ENCODE measurements at regions not wholly inside any gene's neighbourhood (a gene's known extent, or its start where the extent isn't known, plus 50 kb on each side); places are given as distances from the start of the nearest gene placed in this dataset.
A peak's percentile ranks its signal among the peaks of the same experiment; 100 is the strongest.

DNA sequence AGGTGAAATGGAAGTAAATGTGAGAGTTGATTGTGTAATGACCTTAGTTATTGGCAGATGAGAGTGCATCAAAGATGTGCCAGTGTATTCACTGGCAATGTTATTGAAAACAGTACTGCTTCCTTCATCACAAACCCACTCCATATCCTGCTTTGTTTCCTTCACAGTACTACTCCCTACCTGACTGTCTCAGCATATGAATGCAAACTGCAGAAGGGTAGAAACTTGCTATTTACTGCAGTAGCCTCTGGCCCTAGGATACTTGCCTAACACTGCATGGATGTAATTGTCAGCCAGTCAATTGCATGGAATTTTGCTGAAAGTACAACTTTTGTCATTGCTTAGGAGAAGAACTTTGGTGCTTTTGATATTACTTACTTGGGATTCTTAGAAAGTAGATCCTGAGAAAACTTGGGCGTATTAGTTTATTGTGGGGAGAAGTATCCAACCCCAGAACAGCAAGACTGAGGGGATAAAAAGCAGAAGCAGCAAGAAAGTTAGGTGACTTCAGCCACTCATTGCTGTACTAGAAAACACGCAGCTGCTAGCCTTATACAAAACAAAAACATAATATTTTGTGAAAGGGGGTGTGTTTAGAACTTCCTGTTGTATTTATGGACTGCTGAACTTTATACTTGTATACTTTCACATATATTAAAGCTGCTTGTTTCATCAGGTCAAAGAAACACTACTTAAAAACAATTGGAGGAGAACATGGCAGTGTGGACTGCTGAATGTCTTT is 219.0 kb downstream of the CCNG2 start:
- no peak for DNase-seq

DNA sequence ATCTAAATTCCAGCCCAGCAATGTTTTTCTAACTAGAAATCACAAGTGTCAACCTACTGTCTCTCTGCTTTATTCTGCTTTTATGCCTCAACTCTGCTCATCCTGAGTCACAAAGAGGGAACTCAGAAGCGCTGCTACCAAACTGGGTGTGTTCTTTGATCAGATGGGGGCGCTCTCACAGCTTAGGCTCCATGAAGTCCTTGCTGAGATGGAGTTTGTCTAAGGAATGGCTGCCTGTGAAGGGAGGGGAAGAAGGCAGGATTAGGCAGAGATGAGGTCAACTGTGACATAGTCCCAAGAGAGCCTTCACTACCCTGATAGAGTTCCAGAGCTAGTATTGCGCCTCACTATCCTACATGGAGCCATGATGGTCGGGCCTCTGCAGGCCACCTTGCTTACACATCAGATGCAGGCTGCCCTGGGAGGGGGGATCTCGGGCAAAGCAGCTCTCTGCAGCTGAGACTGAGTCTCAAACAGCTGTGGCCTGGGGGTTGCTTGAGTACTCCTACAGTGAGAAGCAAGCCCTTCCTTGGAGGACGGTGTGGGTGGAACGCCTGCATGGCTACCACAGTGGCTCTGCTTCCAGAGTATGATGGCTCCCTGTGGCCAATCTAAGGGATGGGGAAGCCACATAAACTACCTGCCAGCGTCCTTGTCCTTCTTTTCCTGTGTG is 219.9 kb downstream of the CCNG2 start:
- DNase-seq, result no peak

DNA sequence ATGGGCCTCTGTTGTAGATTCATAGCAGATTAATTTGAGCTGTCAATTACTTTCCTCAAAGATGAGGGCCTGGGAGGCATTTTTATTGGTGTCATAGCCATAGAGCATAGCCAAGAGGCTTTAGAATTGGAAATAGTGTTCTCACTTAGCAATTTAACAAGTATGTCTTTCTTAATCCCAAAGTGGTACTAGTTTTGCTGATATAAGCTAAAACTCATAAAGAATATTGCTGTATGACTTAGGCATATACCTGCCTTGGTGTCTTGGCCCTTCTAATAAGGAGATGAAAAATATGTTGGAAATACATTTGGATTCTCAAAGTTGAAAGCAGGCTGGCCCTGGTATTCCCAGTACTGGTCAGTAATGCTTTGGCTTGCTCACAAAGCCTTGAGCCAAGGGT is 221.5 kb upstream of the CXCL13 start:
- DNase-seq, result no peak

GRCh38 chr4:77385124-77385969 is 220.3 kb upstream of the CXCL13 start:
- no peak for DNase-seq

DNA sequence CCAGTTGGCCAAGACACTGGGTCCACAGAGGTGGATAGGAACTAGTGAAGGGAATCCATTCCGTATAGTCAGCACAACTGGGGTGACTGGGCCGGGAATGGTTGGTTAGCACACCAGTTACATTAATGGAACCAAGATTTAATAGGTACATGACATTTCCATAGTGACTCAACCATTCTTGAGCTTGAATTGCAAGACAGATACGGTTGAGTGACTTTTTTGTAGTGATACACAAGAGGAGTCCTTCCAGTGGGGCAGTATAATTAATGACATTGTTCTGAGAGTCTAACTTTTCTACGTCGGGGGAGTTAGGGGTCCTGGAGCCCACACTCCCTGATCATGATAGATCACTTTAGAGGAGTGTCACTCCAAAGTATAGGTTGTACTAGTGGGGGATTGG is 211.6 kb upstream of the CXCL13 start:
- no peak for DNase-seq

DNA sequence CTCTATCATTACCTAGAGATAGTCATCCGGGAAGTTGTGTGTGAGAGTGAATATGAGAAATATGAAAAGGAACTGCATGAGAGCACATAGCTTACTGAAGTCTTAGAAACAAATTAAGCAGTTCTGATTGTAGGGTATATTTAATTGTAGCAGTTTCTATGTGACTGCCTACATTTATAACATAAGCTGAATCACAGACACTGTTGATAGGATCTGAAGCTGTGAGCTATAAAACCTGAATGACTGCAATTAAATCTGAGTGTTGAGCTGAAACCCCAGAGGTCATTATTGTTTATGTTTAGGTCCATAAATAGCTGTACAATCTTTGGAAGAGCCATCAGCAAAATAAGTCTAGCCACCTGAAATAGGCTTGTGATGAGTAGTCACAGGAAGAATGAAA is 210.1 kb upstream of the CXCL13 start:
- no peak for DNase-seq

DNA sequence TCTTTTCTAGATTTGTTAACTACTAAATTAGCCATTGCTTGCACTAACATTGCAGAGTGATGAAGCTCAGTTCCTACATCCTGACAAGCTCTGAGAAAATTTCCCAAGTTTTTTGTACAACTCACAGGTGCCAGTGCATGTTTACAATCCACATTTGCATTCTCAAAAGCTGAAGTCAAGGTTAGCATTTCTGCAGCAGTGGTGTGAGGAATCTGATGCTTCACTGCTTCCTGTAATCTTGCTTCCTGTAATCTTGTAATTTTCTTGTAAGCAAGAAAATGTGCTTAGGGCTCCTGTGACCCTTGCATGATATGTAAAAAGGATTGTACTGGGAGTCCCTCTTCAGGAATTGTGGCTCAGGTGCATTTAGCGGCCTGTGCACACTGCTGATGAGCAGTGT is 207.4 kb upstream of the CXCL13 start:
- no peak for DNase-seq

GRCh38 chr4:77399831-77400230 is 205.8 kb upstream of the CXCL13 start:
- no peak for DNase-seq

- DNase-seq, result no peak
Observed at GRCh38 chr4:77413766-77414165, 191.9 kb upstream of the CXCL13 start.

DNA sequence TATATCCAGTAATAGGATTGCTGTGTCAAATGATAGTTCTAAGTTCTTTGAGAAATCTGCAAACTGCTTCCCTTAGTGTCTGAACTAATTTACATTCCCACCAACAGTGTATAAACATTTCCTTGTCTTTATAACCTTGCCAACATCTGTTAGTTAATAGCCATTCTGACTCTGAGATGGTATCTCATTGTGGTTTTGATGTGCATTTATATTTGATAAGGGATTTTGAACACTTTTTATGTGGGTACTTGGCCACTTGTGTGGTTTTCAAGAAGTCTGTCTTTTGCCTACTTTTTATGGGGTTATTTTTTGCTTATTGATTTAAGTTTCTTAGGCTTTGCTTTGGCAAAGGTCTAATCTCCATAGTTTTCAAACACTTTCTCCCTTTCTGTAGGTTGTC is 189.9 kb upstream of the CXCL13 start:
- no peak for DNase-seq

- DNase-seq, result no peak
Observed at GRCh38 chr4:77418333-77418732, 187.3 kb upstream of the CXCL13 start.

GRCh38 chr4:77430847-77431246 is 174.8 kb upstream of the CXCL13 start:
- DNase-seq, result no peak

GRCh38 chr4:77431546-77431945 is 174.1 kb upstream of the CXCL13 start:
- DNase-seq, result no peak

DNA sequence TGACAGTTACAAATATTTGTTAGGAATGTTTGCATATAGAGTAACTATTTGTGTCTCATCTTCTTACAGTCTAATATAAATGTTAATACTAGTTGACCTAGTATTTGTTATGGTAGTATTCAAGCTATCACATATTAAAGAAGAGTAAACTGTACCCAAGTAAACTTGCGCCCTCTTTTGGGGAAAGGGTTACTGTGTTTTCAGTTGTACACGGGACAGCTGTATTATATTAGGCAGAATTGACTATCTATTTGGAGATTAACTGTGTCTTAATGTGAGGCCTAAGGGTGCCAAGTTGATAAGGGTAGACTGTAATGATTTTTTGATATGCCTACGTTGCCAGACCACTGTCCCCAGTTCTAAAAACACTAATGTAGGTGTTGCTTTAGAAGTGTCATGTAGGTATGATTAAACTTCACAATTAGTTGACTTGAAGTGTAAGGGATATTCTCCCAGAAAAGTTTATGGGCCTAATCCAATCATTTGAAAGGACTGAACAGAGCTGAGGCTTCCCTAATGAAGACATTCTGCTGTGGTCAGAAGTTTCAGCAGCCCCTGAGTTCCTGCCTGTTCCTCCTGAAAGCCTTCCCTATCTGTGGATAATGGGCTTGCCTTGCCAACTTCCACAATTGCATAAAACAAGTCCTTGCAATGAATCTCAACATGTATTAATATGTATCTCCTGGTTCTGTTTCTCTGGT is 172.8 kb upstream of the CXCL13 start:
- no peak for DNase-seq

DNA sequence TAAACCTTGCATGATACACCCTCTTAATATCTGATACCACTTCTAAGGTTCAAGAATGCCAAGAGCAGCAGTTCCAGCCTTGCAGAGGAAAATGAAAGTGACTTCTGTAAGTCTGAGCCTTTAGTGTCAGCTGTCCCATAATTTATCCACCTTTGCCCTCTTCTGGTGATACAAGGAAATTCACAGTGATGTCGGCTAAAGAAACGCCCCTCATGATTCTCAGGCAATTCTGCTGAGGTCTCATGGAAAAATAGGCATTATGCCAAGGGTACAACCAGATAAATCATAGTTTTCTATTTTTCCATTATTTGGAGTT is 172.2 kb upstream of the CXCL13 start:
- DNase-seq, result peak in 1 of 2 donors; percentile 73

DNA sequence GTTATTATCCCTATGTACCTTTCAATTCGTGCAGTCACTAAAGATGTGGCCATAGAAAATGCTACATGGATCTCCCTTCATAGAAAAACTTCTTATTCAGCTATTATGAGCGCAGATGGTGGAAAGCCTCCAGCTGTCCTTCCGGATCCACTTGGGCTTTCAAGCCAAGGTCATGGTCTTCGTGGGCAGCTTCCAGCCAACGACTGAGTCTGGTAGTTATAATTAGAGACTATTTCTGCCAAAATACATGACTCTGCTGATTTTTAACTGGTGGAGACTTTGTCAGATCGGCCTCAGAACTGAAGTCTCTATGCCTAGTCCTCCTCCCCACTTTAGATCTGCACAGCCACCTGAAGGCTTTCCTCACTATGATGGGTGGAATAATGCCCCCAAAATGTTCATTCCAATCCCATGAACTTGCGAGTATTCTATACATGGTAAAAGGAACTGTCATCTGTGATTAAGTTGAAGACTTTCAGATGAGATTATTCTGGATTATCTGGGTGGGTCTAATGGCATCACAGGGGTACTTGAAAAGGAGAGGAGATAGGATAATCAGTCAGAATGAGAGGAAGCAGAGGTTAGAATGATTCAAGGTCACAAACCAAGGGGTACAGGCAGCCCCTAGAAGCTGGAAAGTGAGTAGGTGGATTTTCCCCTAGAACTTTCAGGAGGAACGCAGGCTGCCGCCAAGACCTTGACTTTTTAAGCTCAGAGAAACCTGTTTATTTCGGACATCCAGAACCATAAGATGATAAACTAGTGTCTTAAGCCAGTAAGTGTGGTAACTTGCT is 171.1 kb upstream of the CXCL13 start:
- DNase-seq, result no peak

GRCh38 chr4:77437079-77437478 is 168.5 kb upstream of the CXCL13 start:
- no peak for DNase-seq

- DNase-seq, result no peak
Observed at GRCh38 chr4:77438549-77438948, 167.1 kb upstream of the CXCL13 start.

GRCh38 chr4:77443941-77444340 is 161.7 kb upstream of the CXCL13 start:
- no peak for DNase-seq

DNA sequence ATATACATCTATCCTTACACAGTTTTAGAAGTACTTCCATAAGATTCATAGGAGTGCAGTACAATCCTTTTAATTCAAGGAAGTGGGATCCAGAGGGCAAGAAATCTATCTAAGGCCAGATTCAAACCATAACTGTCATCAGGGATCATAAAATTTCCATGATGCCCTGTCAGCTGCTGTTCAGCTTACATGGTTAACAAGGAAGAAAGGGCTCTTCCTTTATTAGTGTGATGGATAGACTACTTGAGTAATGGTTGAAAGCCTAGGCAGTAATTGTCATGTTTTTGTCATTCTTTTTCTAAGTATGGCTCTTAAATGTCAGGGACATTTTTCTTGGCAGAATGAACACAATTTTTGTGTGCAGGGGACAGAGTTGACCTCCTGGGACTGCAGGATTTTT is 159.8 kb upstream of the CXCL13 start:
- no peak for DNase-seq

DNA sequence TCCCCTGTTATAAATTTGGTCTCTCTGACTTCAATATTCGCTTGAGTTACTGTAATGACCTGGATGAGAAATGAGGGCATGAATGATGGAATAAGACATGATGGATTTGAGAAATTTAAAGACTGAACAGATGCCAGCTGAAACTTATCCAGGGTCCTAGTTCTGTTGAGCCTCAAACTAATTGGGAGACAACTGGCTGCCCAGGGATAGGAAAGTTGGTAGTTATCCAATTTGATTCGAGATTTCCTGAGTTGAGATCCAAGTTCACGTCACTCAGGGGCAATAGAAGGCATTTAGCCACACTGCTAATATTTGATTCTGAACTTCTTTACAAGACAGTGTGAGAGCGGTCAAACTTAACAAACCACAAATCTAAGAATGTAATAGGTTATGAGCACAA is 159.0 kb upstream of the CXCL13 start:
- no peak for DNase-seq

- no peak for DNase-seq
Observed at GRCh38 chr4:77449171-77449570, 156.4 kb upstream of the CXCL13 start.

DNA sequence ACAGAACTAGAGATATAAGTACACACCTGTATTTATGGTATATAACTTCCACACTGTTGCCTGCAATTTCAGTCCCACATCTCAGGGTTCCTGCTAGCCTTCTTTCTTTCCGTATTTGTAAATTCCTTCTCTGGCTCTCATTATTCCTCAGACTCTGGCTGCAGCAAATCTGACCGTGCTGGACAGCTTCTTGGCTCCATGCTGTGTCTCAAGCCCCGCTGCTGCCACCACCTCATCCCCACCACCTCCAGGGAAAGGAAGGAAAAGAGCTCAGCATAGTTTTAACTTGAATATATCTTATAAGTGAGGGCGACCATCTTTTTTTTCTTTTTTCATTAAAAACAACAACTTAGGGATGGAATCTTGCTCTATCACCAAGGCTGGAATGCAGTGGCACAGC is 155.6 kb upstream of the CXCL13 start:
- no peak for DNase-seq
